Erythroblast (primary cell): ENCODE measurements at regions not wholly inside any gene's neighbourhood (a gene's known extent, or its start where the extent isn't known, plus 50 kb on each side); places are given as distances from the start of the nearest gene placed in this dataset.

ENCODE experiments used
- DNase-seq, 2 experiments: peaks; one replicate each; lab custom pipeline; 2025; lab: John Stamatoyannopoulos, UW
- GATA1 ChIP-seq: IDR thresholded peaks from 2 replicates; pipeline ENCODE4 v1.6.1; 2011; ENCODE audit warnings: low read depth, mild to moderate bottlenecking, control low read depth, low read length, moderate library complexity
- POLR2A ChIP-seq: IDR thresholded peaks from 2 replicates; pipeline ENCODE4 v1.6.1; 2011; ENCODE audit warnings: mild to moderate bottlenecking, low read length

DNA sequence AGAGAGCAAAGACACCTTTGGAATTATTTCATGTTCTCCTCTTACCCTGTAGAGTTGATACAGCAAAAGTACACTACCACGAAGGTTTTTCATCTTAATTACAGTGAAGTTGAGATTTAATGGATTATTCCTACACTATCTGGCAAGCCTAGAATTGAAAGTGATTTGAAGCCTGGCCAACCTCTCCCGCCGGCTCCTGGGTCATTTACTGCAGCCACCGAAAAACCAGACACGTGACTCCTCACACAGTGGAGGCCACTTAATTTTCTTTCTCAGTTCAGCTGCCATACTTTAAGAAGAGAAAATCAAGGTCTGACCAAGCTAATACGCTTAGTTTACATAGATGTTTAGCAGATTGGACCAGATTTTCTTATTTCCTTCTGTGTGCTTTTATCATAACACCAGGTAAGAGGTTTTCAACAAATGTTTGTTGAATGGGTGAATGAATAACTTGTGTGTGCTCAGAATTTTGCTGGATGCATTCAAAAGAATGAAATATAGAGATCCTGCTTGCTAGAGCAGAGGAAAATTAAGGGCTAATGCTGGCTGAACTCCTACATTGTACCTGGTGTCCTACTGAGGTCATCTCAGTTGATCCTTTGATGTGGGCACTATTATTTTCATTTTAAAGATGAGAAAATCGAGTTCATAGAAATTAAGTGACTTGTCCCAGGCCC is 97.2 kb upstream of the PDE10A start:
- TF ChIP-seq GATA1 (no peak), POLR2A (no peak)

GRCh38 chr6:165758441-165758840 is 95.4 kb upstream of the PDE10A start:
- TF ChIP-seq POLR2A = no peak
- TF ChIP-seq GATA1 = no peak
- DNase-seq = no peak

More for the DNA sequence above, 97.2 kb upstream of the PDE10A start:
- no peak for DNase-seq

- TF ChIP-seq GATA1 (no peak), POLR2A (no peak)
- DNase-seq = no peak
These were observed 92.5 kb upstream of the PDE10A start for GRCh38 chr6:165755583-165755982.

DNA sequence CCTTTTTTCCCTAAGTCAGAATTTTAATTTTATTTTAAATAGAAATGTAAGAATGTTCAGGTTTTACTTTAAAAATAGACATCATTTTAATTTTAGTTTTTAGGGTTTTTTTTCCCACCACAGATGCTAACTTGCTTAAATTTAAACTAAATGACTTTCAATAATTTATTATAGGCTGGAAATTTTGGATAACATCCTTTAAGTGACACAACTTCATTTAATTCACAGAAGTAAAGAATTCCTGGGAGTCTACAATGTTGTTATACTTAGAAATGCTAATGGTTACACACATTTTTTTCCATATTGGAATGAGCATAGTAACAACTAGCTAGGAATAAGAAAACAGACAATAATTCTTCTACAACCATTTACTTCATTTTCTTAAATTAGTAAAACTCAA is 90.5 kb upstream of the PDE10A start:
- TF ChIP-seq GATA1 = no peak
- no peak for TF ChIP-seq POLR2A
- DNase-seq = no peak

DNA sequence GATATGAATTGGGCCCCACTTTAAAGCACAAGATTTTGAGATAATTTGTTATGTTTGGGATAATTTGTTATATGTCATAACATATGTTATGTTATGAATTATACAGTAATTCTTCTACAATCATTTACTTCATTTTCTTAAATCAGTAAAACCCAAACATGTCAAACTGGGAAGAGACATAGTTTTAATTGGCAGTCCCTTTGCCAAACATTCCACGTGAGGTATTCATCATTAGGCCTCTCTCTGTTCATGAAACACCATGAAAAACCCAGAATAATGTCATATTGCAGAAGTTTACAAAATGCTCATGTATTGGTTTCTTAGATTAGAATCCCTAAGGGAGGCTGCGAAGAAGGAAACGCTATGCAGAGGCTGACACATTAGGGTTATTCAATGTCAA is 89.4 kb upstream of the PDE10A start:
- TF ChIP-seq GATA1 (no peak), POLR2A (no peak)
- no peak for DNase-seq

DNA sequence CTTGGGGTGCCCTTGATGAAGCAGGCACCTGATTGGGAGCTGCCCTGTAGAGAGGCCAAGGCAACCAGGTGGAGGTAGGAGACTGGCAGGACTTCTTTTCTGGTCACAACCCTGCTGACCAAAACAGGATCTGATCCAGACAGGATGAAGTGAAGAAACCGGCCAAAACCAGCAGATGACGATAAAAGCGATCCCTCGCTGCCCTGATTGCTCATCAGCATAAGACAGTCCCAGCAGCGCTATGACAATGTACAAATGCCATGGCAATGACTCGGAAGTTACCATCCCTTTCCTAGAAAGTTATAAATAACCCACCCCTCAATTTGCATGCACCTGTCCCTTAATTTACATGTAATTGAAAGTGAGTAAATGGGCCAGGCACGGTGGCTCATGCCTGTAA is 88.4 kb upstream of the PDE10A start:
- no peak for TF ChIP-seq POLR2A
- no peak for TF ChIP-seq GATA1
- no peak for DNase-seq

DNA sequence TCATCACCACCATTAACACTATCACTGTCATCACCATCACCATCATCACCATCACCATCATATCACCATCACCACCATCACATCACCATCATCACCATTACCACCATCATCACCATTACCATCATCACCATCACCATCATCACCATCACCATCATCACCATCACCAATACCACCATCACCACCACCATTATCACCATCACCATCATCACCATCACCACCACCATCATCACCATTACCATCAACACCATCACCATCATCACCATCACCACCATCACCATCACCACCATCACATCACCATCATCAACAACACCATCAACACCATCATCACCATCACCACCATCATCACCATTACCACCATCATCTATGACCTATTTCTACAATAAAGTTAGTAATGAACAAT is 86.1 kb upstream of the PDE10A start:
- TF ChIP-seq GATA1 (no peak), POLR2A (no peak)
- no peak for DNase-seq

- TF ChIP-seq POLR2A = no peak
- no peak for DNase-seq
These were observed 85.3 kb upstream of the PDE10A start for GRCh38 chr6:165748390-165748789.

- DNase-seq = no peak
- TF ChIP-seq POLR2A (no peak), GATA1 (no peak)
These were observed 84.9 kb upstream of the PDE10A start for GRCh38 chr6:165747963-165748362.

DNA sequence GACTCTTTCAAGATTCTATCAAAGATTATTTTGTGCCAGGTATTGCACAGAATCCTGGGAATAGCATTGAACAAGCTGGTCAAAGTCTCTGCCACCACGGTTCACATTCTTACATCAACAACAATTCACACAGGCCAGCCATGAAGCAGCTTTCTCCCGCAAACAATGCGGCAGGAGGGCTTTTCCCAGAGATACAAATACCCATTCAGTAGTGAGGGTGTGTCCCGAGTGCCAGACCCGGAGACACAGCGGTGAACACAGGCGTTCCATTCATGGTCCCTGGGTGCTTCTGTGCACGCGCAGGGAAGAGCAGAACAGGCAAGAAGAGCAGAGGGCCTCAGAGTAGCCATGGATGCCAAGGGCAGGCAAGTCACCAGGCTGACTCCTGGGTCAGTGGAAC is 83.3 kb upstream of the PDE10A start:
- DNase-seq = no peak
- no peak for TF ChIP-seq POLR2A
- TF ChIP-seq GATA1 = no peak

- TF ChIP-seq POLR2A (no peak), GATA1 (no peak)
- DNase-seq = no peak
These were observed 82.5 kb upstream of the PDE10A start for GRCh38 chr6:165745492-165745891.

DNA sequence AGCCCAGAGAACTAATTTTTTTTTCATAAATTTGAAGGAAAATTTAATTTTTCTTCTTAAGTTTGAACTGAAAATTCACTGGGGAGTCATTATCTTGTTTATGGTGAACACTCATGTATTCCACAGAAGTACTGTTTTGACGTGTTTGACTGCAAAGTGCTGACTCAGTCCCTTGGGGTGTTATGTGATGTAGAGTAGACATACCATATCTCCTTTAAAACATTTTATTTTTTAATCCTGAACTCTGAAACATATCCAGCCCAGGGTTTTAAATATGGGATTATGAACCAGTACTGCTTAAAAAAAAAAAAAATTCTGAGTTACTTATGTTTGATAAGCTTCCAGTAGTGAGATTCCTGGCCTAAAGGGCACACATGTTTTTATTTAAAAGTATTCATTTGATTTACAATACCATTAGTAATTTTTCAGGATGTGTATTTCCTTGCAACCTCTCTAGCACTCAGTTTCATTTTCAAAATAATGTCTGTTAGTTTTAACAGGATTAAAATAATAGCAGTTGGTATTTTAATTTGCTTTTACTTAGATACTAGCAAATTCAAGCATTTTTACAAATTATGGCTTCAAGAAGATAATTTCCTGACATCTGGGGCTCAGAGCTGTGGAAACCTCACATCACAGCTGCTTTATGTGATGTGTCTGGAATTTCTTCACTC is 81.7 kb upstream of the PDE10A start:
- TF ChIP-seq POLR2A (no peak), GATA1 (no peak)
- peak in 1 of 2 experiments; percentile 8 for DNase-seq

DNA sequence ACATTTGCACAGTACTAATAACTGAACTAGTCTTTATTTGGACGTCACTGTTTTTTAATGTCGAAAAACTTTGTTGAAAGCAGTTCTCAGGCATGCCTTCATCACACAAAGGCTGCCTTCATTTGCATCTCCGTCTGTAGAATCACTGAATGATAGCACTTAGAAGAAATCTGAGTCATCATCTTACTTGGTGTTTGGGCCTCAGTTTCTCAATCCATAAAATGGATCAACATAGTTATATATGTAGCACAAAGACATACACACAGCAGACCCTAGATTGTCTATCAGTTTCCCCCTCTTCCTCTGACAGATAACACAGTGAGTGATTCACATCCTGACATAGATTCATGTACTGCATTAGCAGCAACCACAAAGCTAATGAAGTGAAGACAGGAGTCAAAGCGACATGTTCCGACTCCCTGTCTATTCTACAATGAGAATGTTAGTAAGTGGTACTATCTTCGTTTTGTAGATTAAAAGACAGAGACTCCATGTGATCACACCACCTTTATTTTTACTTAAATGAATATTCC is 80.4 kb upstream of the PDE10A start:
- DNase-seq = no peak
- TF ChIP-seq GATA1 (no peak), POLR2A (no peak)

- DNase-seq = no peak
- TF ChIP-seq GATA1 (no peak), POLR2A (no peak)
These were observed 79.0 kb upstream of the PDE10A start for GRCh38 chr6:165742047-165742446.

DNA sequence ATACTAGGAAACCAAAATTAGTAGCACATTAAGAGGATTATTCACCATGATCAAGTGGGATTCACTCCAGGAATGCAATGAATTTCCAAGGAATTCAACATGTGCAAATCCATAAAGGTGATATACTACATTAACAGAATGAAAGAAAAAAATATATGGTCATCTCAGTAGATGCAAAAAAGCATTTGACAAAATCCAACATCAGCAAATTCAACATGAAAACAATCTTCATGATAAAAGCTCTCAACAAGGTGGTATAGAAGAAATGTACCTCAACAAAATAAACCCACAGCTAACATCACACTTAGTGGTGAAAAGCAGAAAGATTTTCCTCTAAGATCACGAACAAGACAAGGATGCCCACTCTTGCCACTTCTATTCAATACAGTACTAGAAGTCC is 74.4 kb upstream of the PDE10A start:
- TF ChIP-seq GATA1 = no peak
- no peak for TF ChIP-seq POLR2A
- no peak for DNase-seq

- no peak for TF ChIP-seq POLR2A
- no peak for TF ChIP-seq GATA1
- DNase-seq = no peak
These were observed 72.0 kb upstream of the PDE10A start for GRCh38 chr6:165735065-165735464.

DNA sequence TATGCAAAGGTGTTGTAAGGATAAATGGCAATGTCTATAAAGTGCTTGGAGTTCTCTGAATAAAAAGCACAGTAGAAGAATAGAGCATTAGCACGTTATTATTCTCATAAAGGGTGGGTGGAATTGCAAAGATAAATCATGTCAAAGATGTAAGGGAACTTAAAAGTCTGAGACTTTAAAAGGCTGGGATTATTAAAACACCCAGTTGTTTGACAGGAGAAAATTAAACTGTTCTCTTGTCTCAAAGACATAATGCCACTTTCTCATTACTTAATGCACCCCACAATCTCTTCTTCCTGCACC is 70.4 kb upstream of the PDE10A start:
- TF ChIP-seq GATA1 = no peak
- TF ChIP-seq POLR2A = no peak
- DNase-seq = no peak
